ENCODE measurements at regions not wholly inside any gene's neighbourhood (a gene's known extent, or its start where the extent isn't known, plus 50 kb on each side); places are given as distances from the start of the nearest gene placed in this dataset.

- ChIA-PET CTCF (no interaction called here), SMC1A (ENCODE audit: uncharacterized antibody, unreplicated experiment) (interaction anchor here (0.5 kb wide), 1 partner anchor 1900 kb away, joined by 3 read pairs; no protein-coding TSS in a partner anchor), RAD21 (ENCODE audit: unreplicated experiment) (no interaction called here), POLR2A (no interaction called here)
- intact Hi-C loops (cut with micrococcal nuclease; ENCODE audit: unreplicated experiment) = no loop called here
- Histone ChIP-seq H3K9ac (ENCODE audit: control insufficient read depth, insufficient read depth, low read length) (no peak overlapping the region), H3K27me3 (replicated peaks in 1 of 2; ENCODE audit: control insufficient read depth in 2 of 2, insufficient read depth in 2 of 2, low read length in 1 of 2) (no peaks in the 10 kb centered on the region), H3K9me3 (replicated peaks; ENCODE audit: control insufficient read depth, insufficient read depth, low read length) (no peaks in the 10 kb centered on the region), H3K4me1 (ENCODE audit: control insufficient read depth, insufficient read depth, low read length) (no peaks in the 10 kb centered on the region), H2AFZ (ENCODE audit: control insufficient read depth, low read depth, low read length) (no peak overlapping the region), H4K20me1 (ENCODE audit: control insufficient read depth, insufficient read depth) (no peaks in the 10 kb centered on the region), H3K4me2 (ENCODE audit: control insufficient read depth, insufficient read depth) (no peak overlapping the region), H3K4me3 (no peak overlapping the region), H3K27ac (ENCODE audit: control insufficient read depth, insufficient read depth) (no peak overlapping the region), H3K79me2 (ENCODE audit: control insufficient read depth, insufficient read depth, low read length) (no peaks in the 10 kb centered on the region), H3K36me3 (ENCODE audit: control insufficient read depth in 2 of 2, insufficient read depth in 2 of 2, low read length in 1 of 2) (no peaks in the 10 kb centered on the region)
- in situ Hi-C loops (cut with MboI) = no loop called here
- DNase-seq (ENCODE audit: low read depth, low spot score) (no peak), FAIRE-seq (no peak), ATAC-seq (no peak)
- BruUV-seq (replicated peaks) = no TSS peak
- 13% methylated on average over 3 of the region's 3 CpGs for WGBS (ENCODE audit: insufficient coverage, insufficient replicate concordance, low lambda C conversion rate, missing lambda C conversion rate)
- no peak for TF ChIP-seq BCL11A (IDR thresholded peaks at IDR 0.05; ENCODE audit: low read depth, low read length)
- no peak for TF ChIP-seq SREBF1 (IDR thresholded peaks at IDR 0.05; ENCODE audit: low read length)
- TF ChIP-seq ETV6 (conservative IDR thresholded peaks at IDR 0.05 in 1 of 2, IDR thresholded peaks at IDR 0.05 in 1 of 2; ENCODE audit: borderline replicate concordance in 1 of 2, low read depth in 1 of 2) = no peak
- no peak for TF ChIP-seq HDGF (IDR thresholded peaks at IDR 0.05)
- no peak for TF ChIP-seq ZNF207 (IDR thresholded peaks at IDR 0.05; ENCODE audit: borderline replicate concordance)
- no peak for TF ChIP-seq GABPA (IDR thresholded peaks at IDR 0.05; ENCODE audit: low read depth)
- no peak for TF ChIP-seq TCF3 (IDR thresholded peaks at IDR 0.05; ENCODE audit: borderline replicate concordance, insufficient read depth, low read depth, low read length)
- no peak for TF ChIP-seq SREBF2 (IDR thresholded peaks at IDR 0.05; ENCODE audit: low read length)
Observed at GRCh38 chr5:85305766-85306165, 921.1 kb upstream of the EDIL3 start.

GRCh38 chr5:85311536-85311935, 926.9 kb upstream of the EDIL3 start:
- POLR2A ChIA-PET = no interaction called here
- intact Hi-C loops (cut with micrococcal nuclease; ENCODE audit: unreplicated experiment) (no loop called here), in situ Hi-C loops (cut with MboI) (no loop called here)
- DNase-seq (ENCODE audit: low read depth, low spot score) (no peak), FAIRE-seq (no peak), ATAC-seq (no peak)
- Histone ChIP-seq H3K79me2 (ENCODE audit: control insufficient read depth, insufficient read depth, low read length) (no peaks in the 10 kb centered on the region), H3K9ac (ENCODE audit: control insufficient read depth, insufficient read depth, low read length) (no peak overlapping the region), H3K4me1 (ENCODE audit: control insufficient read depth, insufficient read depth, low read length) (no peaks in the 10 kb centered on the region), H3K4me3 (no peak overlapping the region), H3K9me3 (replicated peaks; ENCODE audit: control insufficient read depth, insufficient read depth, low read length) (no peaks in the 10 kb centered on the region), H3K27me3 (replicated peaks in 1 of 2; ENCODE audit: control insufficient read depth in 2 of 2, insufficient read depth in 2 of 2, low read length in 1 of 2) (no peaks in the 10 kb centered on the region), H4K20me1 (ENCODE audit: control insufficient read depth, insufficient read depth) (no peaks in the 10 kb centered on the region), H2AFZ (ENCODE audit: control insufficient read depth, low read depth, low read length) (no peak overlapping the region), H3K27ac (ENCODE audit: control insufficient read depth, insufficient read depth) (no peak overlapping the region), H3K36me3 (ENCODE audit: control insufficient read depth in 2 of 2, insufficient read depth in 2 of 2, low read length in 1 of 2) (no peaks in the 10 kb centered on the region), H3K4me2 (ENCODE audit: control insufficient read depth, insufficient read depth) (no peak overlapping the region)
- RAD21 ChIA-PET (ENCODE audit: unreplicated experiment) = no interaction called here
- SMC1A ChIA-PET (ENCODE audit: uncharacterized antibody, unreplicated experiment) = no interaction called here
- no peak for TF ChIP-seq IRF4 (IDR thresholded peaks at IDR 0.05; ENCODE audit: low read depth, low read length)
- TF ChIP-seq SIN3A (IDR thresholded peaks at IDR 0.05; ENCODE audit: low read depth, low read length) = no peak
- no peak for TF ChIP-seq CHD2 (IDR thresholded peaks at IDR 0.05; ENCODE audit: borderline replicate concordance, low read depth, low read length)
- TF ChIP-seq NFYA (IDR thresholded peaks at IDR 0.05; ENCODE audit: borderline replicate concordance, low read depth, low read length) = no peak
- TF ChIP-seq CBX3 (IDR thresholded peaks at IDR 0.05; ENCODE audit: borderline replicate concordance, low read depth) = no peak
- no peak for TF ChIP-seq POLR2A (IDR thresholded peaks at IDR 0.05; ENCODE audit: low read depth, low read length)
- no peak for TF ChIP-seq ESRRA (IDR thresholded peaks at IDR 0.05; ENCODE audit: low read length)
- no peak for TF ChIP-seq NR2C2 (IDR thresholded peaks at IDR 0.05; ENCODE audit: borderline replicate concordance, control insufficient read depth, insufficient read length, low read depth)
- TF ChIP-seq EED (IDR thresholded peaks at IDR 0.05; ENCODE audit: low read depth) = no peak
- BruUV-seq (replicated peaks) = no TSS peak
- WGBS (ENCODE audit: insufficient coverage, insufficient replicate concordance, low lambda C conversion rate, missing lambda C conversion rate) = 30% methylated on average over 7 of the region's 7 CpGs
- CTCF ChIA-PET = interaction anchor here (0.6 kb wide), 1 partner anchor 106 kb away, joined by 3 read pairs; no protein-coding TSS in a partner anchor
